HepG2 (cell line): ENCODE measurements at regions not wholly inside any gene's neighbourhood (a gene's known extent, or its start where the extent isn't known, plus 50 kb on each side); places are given as distances from the start of the nearest gene placed in this dataset.

ENCODE experiments used
- ATAC-seq: fragments of 200-7000 bp; cut with Tn5 transposase; 3 replicates; pipeline ENCODE4 v1.9.1; 2020; ENCODE audit warnings: mild to moderate bottlenecking, moderate library complexity
- BruUV-seq: library from RNA; stranded (reverse); fragments of 400-500 nt; replicated peaks from 2 replicates; lab custom pipeline; 2021; lab: Mats Ljungman, UMichigan
- CTCF ChIA-PET: fragments of 300-600 bp; formaldehyde crosslinking; extraction: SDS; loops from one replicate; lab custom pipeline; 2021; ENCODE audit warnings: low total read pairs, inconsistent platforms, low intra/inter-chr PET ratio; lab: Yijun Ruan, JAX
- POLR2A ChIA-PET: fragments of 350-600 bp; sonication (Branson Sonifier 250); formaldehyde crosslinking; loops from one replicate; lab custom pipeline; 2020; ENCODE audit warnings: antibody characterized with exemption, inconsistent platforms; lab: Yijun Ruan, JAX
- DNase-seq: peaks from one replicate; pipeline ENCODE4 v3.0.0-alpha.2; 2015; ENCODE audit warnings: low spot score
- FAIRE-seq: peaks from 3 replicates; lab custom pipeline; 2011; peaks lifted over from hg19 to GRCh38; lab: Jason Lieb, UNC
- H2AFZ ChIP-seq: one replicate; pipeline ENCODE4 v1.6.1; 2011; ENCODE audit warnings: low read length, inconsistent platforms
- H3K27ac ChIP-seq: fragments of 300-600 bp; 3 replicates; pipeline ENCODE4 v1.8.0; 2011; ENCODE audit warnings: mixed run types, mild to moderate bottlenecking, mixed read lengths, low read length, inconsistent platforms; ENCODE audit not compliant: insufficient read depth; ENCODE audit errors: extremely low read length
- H3K27me3 ChIP-seq, 2 experiments: fragments of 200-600 bp in 1 of 2; 2 replicates in 1 of 2; 3 replicates in 1 of 2; pipeline versions ENCODE4 v1.6.0 to v1.8.0; 2011; ENCODE audit warnings: low read length in 2 of 2, mild to moderate bottlenecking in 2 of 2, moderate library complexity in 2 of 2, inconsistent platforms in 1 of 2; ENCODE audit not compliant: insufficient read depth in 2 of 2, control insufficient read depth in 1 of 2
- H3K36me3 ChIP-seq, 2 experiments: fragments of 200-600 bp in 1 of 2; replicated peaks in 1 of 2; 2 replicates in 1 of 2; 3 replicates in 1 of 2; pipeline versions ENCODE4 v1.5.1 to v1.8.0; 2011; ENCODE audit warnings: low read length in 2 of 2, inconsistent platforms in 1 of 2; ENCODE audit not compliant: insufficient read depth in 2 of 2, control insufficient read depth in 1 of 2
- H3K4me1 ChIP-seq: 2 replicates; pipeline ENCODE4 v1.5.1; 2012; ENCODE audit warnings: low read length, inconsistent platforms; ENCODE audit not compliant: insufficient read depth
- H3K4me2 ChIP-seq: 2 replicates; pipeline ENCODE4 v1.6.0; 2011; ENCODE audit warnings: low read depth, low read length, inconsistent platforms
- H3K4me3 ChIP-seq, 3 experiments: fragments of 200-600 bp in 1 of 3; sonication (generic), shearing (Covaris generic) in 1 of 3; replicated peaks in 1 of 3; 2 replicates each; pipeline ENCODE4 v1.5.1; 2011 to 2016; ENCODE audit warnings: low read length in 3 of 3, inconsistent platforms in 2 of 3, low read depth in 2 of 3, mild to moderate bottlenecking in 2 of 3, control low read depth in 1 of 3, mixed read lengths in 1 of 3; ENCODE audit not compliant: insufficient read depth in 1 of 3
- H3K79me2 ChIP-seq: one replicate; pipeline ENCODE4 v1.6.1; 2011; ENCODE audit warnings: low read length, inconsistent platforms; ENCODE audit not compliant: insufficient read depth
- H3K9ac ChIP-seq: 2 replicates; pipeline ENCODE4 v1.6.0; 2011; ENCODE audit warnings: mild to moderate bottlenecking, low read depth, low read length, inconsistent platforms; ENCODE audit not compliant: insufficient read depth
- H3K9me3 ChIP-seq: 2 replicates; pipeline ENCODE4 v1.5.1; 2012; ENCODE audit warnings: mild to moderate bottlenecking, low read length
- H4K20me1 ChIP-seq: 2 replicates; pipeline ENCODE4 v1.6.0; 2011; ENCODE audit warnings: inconsistent platforms, mild to moderate bottlenecking, low read length, moderate library complexity; ENCODE audit not compliant: insufficient read depth
- GATAD2A ChIP-seq: IDR thresholded peaks from 2 replicates; pipeline ENCODE4 v1.6.1; 2016
- IRX3 ChIP-seq: sonication (generic); formaldehyde crosslinking; IDR thresholded peaks from 2 replicates; pipeline ENCODE4 v1.8.1; 2023; ENCODE audit warnings: mild to moderate bottlenecking, low read depth, missing genetic modification reagents, borderline replicate concordance
- KLF13 ChIP-seq: sonication (generic); formaldehyde crosslinking; IDR thresholded peaks from 2 replicates; pipeline ENCODE4 v1.4.0; 2020; ENCODE audit warnings: mild to moderate bottlenecking, missing genetic modification reagents
- NAIF1 ChIP-seq: sonication (generic); formaldehyde crosslinking; IDR thresholded peaks from 2 replicates; pipeline ENCODE4 v1.5.0; 2020; ENCODE audit warnings: mild to moderate bottlenecking, missing genetic modification reagents, borderline replicate concordance
- PRPF4 ChIP-seq: fragments of 200-400 bp; formaldehyde crosslinking; IDR thresholded peaks from 2 replicates; pipeline ENCODE4 v1.6.1; 2016; ENCODE audit warnings: low read length, low read depth; ENCODE audit not compliant: poor library complexity, severe bottlenecking
- TCF7 ChIP-seq: sonication (generic); IDR thresholded peaks from 2 replicates; pipeline ENCODE4 v1.6.1; 2016; ENCODE audit warnings: antibody characterized with exemption, low read depth
- TEAD2 ChIP-seq: sonication (generic); formaldehyde crosslinking; IDR thresholded peaks from 2 replicates; pipeline ENCODE4 v1.9.0; 2021; ENCODE audit warnings: missing genetic modification reagents
- ZFX ChIP-seq: sonication (generic); formaldehyde crosslinking; IDR thresholded peaks from 2 replicates; pipeline ENCODE4 v1.4.0; 2020; ENCODE audit warnings: mild to moderate bottlenecking, low read depth, missing genetic modification reagents, moderate library complexity
- WGBS: methylation state at CpG from one replicate; pipeline ENCODE4 v1.1.6; 2017; ENCODE audit warnings: low lambda C conversion rate; 5-methylcytosine and 5-hydroxymethylcytosine counted together
- in situ Hi-C: cut with HindIII; loops from 2 replicates; pipeline ENCODE4 v1.10.0; 2017; ENCODE audit warnings: low pct_unique_long_range_greater_than_20kb; ENCODE audit not compliant: extremely low pct_ligation_motif_present
- intact Hi-C: fragments of 100-400 bp; cut with micrococcal nuclease; formaldehyde crosslinking; loops from one replicate; pipeline ENCODE4 v1.10.0; 2022; ENCODE audit not compliant: unreplicated experiment
- TF ChIP-seq, protein P1 (sequence below): fragments of 450-650 bp; IDR thresholded peaks from 2 replicates; pipeline ENCODE4 v1.6.1; 2016
- TF ChIP-seq, protein P2 (sequence below): sonication (generic); formaldehyde crosslinking; conservative IDR thresholded peaks from 2 replicates; pipeline ENCODE4 v1.8.1; 2023; ENCODE audit warnings: missing genetic modification reagents
- TF ChIP-seq, protein P3 (sequence below): IDR thresholded peaks from 2 replicates; pipeline ENCODE4 v1.6.1; 2016; ENCODE audit warnings: control low read depth

DNA sequence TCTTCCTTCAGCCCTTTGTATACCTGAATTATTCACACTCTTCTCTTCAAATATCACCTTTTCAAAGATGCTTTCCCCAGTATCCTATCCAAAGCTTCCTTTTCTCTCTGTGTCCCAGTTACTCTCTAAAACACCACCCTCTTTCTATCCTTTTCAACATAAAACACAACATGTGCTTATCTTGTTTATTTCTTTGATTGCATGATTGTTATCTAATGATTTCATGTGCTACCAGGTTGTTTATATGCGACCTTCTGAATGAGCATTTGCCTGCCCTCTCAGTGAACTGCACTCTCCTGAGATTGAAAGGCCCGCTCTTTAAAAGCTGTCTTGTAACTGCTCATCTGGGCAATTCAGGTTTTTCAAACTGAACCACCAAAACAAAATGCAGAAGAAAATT is 97.7 kb upstream of the FGGY start:
- Histone ChIP-seq H3K9ac (no peak overlapping the region), H3K9me3 (no peaks in the 10 kb centered on the region), H3K27me3 (no peaks in the 10 kb centered on the region; a peak in 1 of 5 replicates), H3K27ac (no peak overlapping the region), H3K36me3 (no peaks in the 10 kb centered on the region)
- FAIRE-seq (no peak), DNase-seq (no peak)
- no TSS peak for BruUV-seq
- WGBS: 89% methylated on average over 2 of the region's 2 CpGs
- TF ChIP-seq, protein P1, sequence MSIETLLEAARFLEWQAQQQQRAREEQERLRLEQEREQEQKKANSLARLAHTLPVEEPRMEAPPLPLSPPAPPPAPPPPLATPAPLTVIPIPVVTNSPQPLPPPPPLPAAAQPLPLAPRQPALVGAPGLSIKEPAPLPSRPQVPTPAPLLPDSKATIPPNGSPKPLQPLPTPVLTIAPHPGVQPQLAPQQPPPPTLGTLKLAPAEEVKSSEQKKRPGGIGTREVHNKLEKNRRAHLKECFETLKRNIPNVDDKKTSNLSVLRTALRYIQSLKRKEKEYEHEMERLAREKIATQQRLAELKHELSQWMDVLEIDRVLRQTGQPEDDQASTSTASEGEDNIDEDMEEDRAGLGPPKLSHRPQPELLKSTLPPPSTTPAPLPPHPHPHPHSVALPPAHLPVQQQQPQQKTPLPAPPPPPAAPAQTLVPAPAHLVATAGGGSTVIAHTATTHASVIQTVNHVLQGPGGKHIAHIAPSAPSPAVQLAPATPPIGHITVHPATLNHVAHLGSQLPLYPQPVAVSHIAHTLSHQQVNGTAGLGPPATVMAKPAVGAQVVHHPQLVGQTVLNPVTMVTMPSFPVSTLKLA: peak; percentile 59
- no peak for TF ChIP-seq KLF13 (CRISPR knock-in tag)
- TF ChIP-seq, all 625 proteins: peak for 1
- Histone ChIP-seq H4K20me1 (no peaks in the 10 kb centered on the region), H3K4me1 (peaks cover 48% of the 10 kb centered on the region), H3K4me2 (no peak overlapping the region), H3K79me2 (no peaks in the 10 kb centered on the region), H2AFZ (no peak overlapping the region), H3K4me3 (no peak overlapping the region)
- ChIA-PET CTCF (no interaction called here), POLR2A (interaction anchor here (0.8 kb wide), 1 partner anchor 10 kb away, joined by 3 read pairs; no protein-coding TSS in a partner anchor)
- no peak for ATAC-seq
- in situ Hi-C loops: no loop called here
- intact Hi-C loops: no loop called here

DNA sequence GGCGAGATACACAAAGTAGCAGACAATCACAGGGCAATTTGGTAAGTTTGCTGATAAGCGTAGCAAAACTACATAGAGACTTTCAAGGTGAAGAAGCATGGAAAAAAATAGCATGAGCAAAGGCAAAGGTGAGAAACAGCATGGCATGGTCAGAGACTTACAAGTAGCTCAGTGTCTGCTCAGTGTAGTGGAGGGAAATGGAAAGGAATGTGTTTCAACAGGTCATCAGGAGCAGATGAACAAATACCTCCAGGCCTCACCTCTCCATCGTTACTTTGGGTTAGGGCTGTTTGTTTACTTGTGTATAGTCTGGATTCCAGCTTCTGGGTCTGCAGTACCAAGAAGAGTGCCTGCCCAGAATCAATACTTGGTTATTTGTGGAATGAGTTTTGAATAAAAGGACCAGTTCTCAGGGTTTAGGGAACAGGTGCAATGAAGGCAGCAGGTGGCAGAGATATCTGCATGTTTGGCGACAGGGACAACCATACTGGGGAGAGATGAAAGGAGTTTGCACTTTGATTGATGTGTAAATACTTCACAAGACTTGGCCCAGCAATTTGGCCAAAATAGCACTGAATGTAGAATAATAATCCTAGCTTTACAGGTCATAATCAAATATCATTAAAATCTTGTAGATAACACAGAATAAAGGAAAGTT is 97.0 kb upstream of the FGGY start:
- Histone ChIP-seq H3K4me3 (no peak overlapping the region), H2AFZ (no peak overlapping the region), H3K27me3 (no peaks in the 10 kb centered on the region; a peak in 1 of 5 replicates), H3K36me3 (no peaks in the 10 kb centered on the region), H4K20me1 (no peaks in the 10 kb centered on the region), H3K79me2 (no peaks in the 10 kb centered on the region), H3K4me1 (peaks cover 47% of the 10 kb centered on the region), H3K9me3 (peaks cover 5% of the 10 kb centered on the region), H3K27ac (no peak overlapping the region), H3K9ac (no peak overlapping the region), H3K4me2 (no peak overlapping the region)
- peak; percentile 56 for ATAC-seq
- POLR2A ChIA-PET: interaction anchor here (0.8 kb wide), 1 partner anchor 9 kb away, joined by 3 read pairs; no protein-coding TSS in a partner anchor
- WGBS: 41% methylated on average over 4 of the region's 4 CpGs
- DNase-seq: no peak
- peak; percentile 15 for FAIRE-seq
- CTCF ChIA-PET: no interaction called here
- intact Hi-C loops: no loop called here
- in situ Hi-C loops: no loop called here
- BruUV-seq: no TSS peak
- TF ChIP-seq TCF7: peak; percentile 13; the same call in 1 of the 2 replicates
- TF ChIP-seq, protein P2, sequence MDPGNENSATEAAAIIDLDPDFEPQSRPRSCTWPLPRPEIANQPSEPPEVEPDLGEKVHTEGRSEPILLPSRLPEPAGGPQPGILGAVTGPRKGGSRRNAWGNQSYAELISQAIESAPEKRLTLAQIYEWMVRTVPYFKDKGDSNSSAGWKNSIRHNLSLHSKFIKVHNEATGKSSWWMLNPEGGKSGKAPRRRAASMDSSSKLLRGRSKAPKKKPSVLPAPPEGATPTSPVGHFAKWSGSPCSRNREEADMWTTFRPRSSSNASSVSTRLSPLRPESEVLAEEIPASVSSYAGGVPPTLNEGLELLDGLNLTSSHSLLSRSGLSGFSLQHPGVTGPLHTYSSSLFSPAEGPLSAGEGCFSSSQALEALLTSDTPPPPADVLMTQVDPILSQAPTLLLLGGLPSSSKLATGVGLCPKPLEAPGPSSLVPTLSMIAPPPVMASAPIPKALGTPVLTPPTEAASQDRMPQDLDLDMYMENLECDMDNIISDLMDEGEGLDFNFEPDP: no peak
- no peak for TF ChIP-seq IRX3 (CRISPR knock-in tag)
- 0 out of 2 replicates have a peak, but pooled peaks have one; percentile 12 for TF ChIP-seq GATAD2A (CRISPR knock-in tag)
- TF ChIP-seq PRPF4: no peak
- TF ChIP-seq TEAD2 (CRISPR knock-in tag): no peak
- TF ChIP-seq, protein P3, sequence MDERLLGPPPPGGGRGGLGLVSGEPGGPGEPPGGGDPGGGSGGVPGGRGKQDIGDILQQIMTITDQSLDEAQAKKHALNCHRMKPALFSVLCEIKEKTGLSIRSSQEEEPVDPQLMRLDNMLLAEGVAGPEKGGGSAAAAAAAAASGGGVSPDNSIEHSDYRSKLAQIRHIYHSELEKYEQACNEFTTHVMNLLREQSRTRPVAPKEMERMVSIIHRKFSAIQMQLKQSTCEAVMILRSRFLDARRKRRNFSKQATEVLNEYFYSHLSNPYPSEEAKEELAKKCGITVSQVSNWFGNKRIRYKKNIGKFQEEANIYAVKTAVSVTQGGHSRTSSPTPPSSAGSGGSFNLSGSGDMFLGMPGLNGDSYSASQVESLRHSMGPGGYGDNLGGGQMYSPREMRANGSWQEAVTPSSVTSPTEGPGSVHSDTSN (CRISPR knock-in tag): 0 out of 2 replicates have a peak, but pooled peaks have one; percentile 41
- 0 out of 2 replicates have a peak, but pooled peaks have one; percentile 23 for TF ChIP-seq ZFX
- no peak for TF ChIP-seq NAIF1
